T-cell (primary cell): ENCODE measurements at regions not wholly inside any gene's neighbourhood (a gene's known extent, or its start where the extent isn't known, plus 50 kb on each side); places are given as distances from the start of the nearest gene placed in this dataset.

Source experiments
- ATAC-seq, 4 experiments: fragments of 200-7000 bp in 3 of 4; fragments of 150-1000 bp in 1 of 4; cut with Tn5 transposase; replicated peaks in 1 of 4; 1 replicate in 3 of 4; 2 replicates in 1 of 4; pipeline ENCODE4 v1.10.0; 2021; ENCODE audit warnings: moderate library complexity in 3 of 4, mild to moderate bottlenecking in 2 of 4, moderate number of reproducible peaks in 1 of 4
- CTCF ChIA-PET, 2 donors: fragments of 300-600 bp; sonication (Branson Sonifier 250); formaldehyde crosslinking; loops; one replicate each; lab custom pipeline; 2022; ENCODE audit warnings: antibody characterized with exemption in 2 of 2; lab: Charles Lee
- POLR2A ChIA-PET, 2 donors: fragments of 300-600 bp; sonication (Branson Sonifier 250); formaldehyde crosslinking; loops; one replicate each; lab custom pipeline; 2022; ENCODE audit warnings: antibody characterized with exemption in 2 of 2; lab: Charles Lee
- DNase-seq, 35 experiments: peaks; one replicate each; pipeline versions ENCODE4 v3.0.0 to v3.0.0-alpha.2; 2013 to 2023
- H3K27ac ChIP-seq: one replicate; pipeline ENCODE4 v1.5.1; 2013; ENCODE audit warnings: low read length
- H3K27me3 ChIP-seq, 2 experiments: replicated peaks in 1 of 2; 1 replicate in 1 of 2; 2 replicates in 1 of 2; pipeline versions ENCODE4 v1.6.1 to v1.7.0; 2013; ENCODE audit warnings: low read length in 1 of 2, mixed read lengths in 1 of 2; ENCODE audit not compliant: control insufficient read depth in 2 of 2, insufficient read depth in 2 of 2; ENCODE audit errors: extremely low read depth in 1 of 2
- H3K36me3 ChIP-seq, 2 donors: 1 replicate in 1 of 2; 2 replicates in 1 of 2; pipeline versions ENCODE4 v1.6.1 to v1.7.0; 2013; ENCODE audit warnings: low read length in 1 of 2; ENCODE audit not compliant: control insufficient read depth in 2 of 2, insufficient read depth in 1 of 2; ENCODE audit errors: extremely low read depth in 1 of 2
- H3K4me1 ChIP-seq, 2 experiments: 1 replicate in 1 of 2; 2 replicates in 1 of 2; pipeline versions ENCODE4 v1.6.1 to v1.7.0; 2013; ENCODE audit warnings: low read length in 2 of 2, mixed read lengths in 1 of 2; ENCODE audit not compliant: insufficient read depth in 2 of 2, control insufficient read depth in 1 of 2; ENCODE audit errors: extremely low read depth in 1 of 2
- H3K4me3 ChIP-seq, 2 donors: 1 replicate in 1 of 2; 2 replicates in 1 of 2; pipeline versions ENCODE4 v1.5.1 to v1.7.0; 2013; ENCODE audit warnings: mild to moderate bottlenecking in 2 of 2, low read length in 1 of 2, moderate library complexity in 1 of 2; ENCODE audit not compliant: control insufficient read depth in 1 of 2; ENCODE audit errors: extremely low read depth in 1 of 2
- H3K9me3 ChIP-seq: 2 replicates; pipeline ENCODE4 v1.7.0; 2013
- H3K27ac Mint-ChIP-seq, 2 donors: one replicate each; pipeline ENCODE4 v1.8.0; 2020 to 2021; ENCODE audit warnings: mild to moderate bottlenecking in 2 of 2, mixed read lengths in 2 of 2
- H3K27me3 Mint-ChIP-seq, 2 donors: one replicate each; pipeline ENCODE4 v1.8.0; 2021 to 2022; ENCODE audit warnings: mixed read lengths in 2 of 2
- H3K36me3 Mint-ChIP-seq: one replicate; pipeline ENCODE4 v1.8.0; 2021; ENCODE audit warnings: mixed read lengths
- H3K4me1 Mint-ChIP-seq, 3 donors: one replicate each; pipeline ENCODE4 v1.8.0; 2020 to 2022; ENCODE audit warnings: mixed read lengths in 3 of 3, mild to moderate bottlenecking in 1 of 3
- H3K4me3 Mint-ChIP-seq, 3 donors: one replicate each; pipeline ENCODE4 v1.8.0; 2020 to 2022; ENCODE audit warnings: mild to moderate bottlenecking in 3 of 3, mixed read lengths in 3 of 3, moderate library complexity in 3 of 3
- H3K9me3 Mint-ChIP-seq, 3 donors: one replicate each; pipeline ENCODE4 v1.8.0; 2020 to 2022; ENCODE audit warnings: mixed read lengths in 3 of 3
- WGBS: methylation state at CpG from one replicate; pipeline ENCODE4 v1.1.5; 2013; ENCODE audit warnings: missing lambda C conversion rate; ENCODE audit not compliant: insufficient coverage; 5-methylcytosine and 5-hydroxymethylcytosine counted together

- ChIA-PET POLR2A (no interaction called here), CTCF (no interaction called here)
- no peaks in the 10 kb centered on the region for H3K36me3 ChIP-seq
- H3K9me3 ChIP-seq, result no peaks in the 10 kb centered on the region
- Mint-ChIP-seq H3K36me3 (no peaks in the 10 kb centered on the region), H3K27ac (no peak overlapping the region), H3K9me3 (peaks cover 1 to 16% (median 4%) of the 10 kb centered on the region in 3 donors), H3K27me3 (no peaks in the 10 kb centered on the region), H3K4me3 (no peak overlapping the region), H3K4me1 (no peaks in the 10 kb centered on the region)
- WGBS, result 77% methylated on average over 2 of the region's 3 CpGs
- no peaks in the 10 kb centered on the region for H3K27me3 ChIP-seq
- no peaks in the 10 kb centered on the region for H3K4me1 ChIP-seq
- ATAC-seq (no peak), DNase-seq (no peak)
- no peak overlapping the region for H3K4me3 ChIP-seq
- H3K27ac ChIP-seq, result no peak overlapping the region
These were observed 70.2 kb downstream of the RND3 start for GRCh38 chr2:150417278-150417677.

GRCh38 chr2:150415022-150415421, 72.4 kb downstream of the RND3 start:
- no peaks in the 10 kb centered on the region for H3K36me3 Mint-ChIP-seq
- Histone ChIP-seq H3K4me3 (no peak overlapping the region), H3K4me1 (no peaks in the 10 kb centered on the region), H3K9me3 (no peaks in the 10 kb centered on the region), H3K27ac (no peak overlapping the region), H3K27me3 (no peaks in the 10 kb centered on the region), H3K36me3 (no peaks in the 10 kb centered on the region)
- no peaks in the 10 kb centered on the region for H3K27me3 Mint-ChIP-seq
- H3K4me3 Mint-ChIP-seq, result no peak overlapping the region
- no peak overlapping the region for H3K27ac Mint-ChIP-seq
- ChIA-PET POLR2A (no interaction called here), CTCF (interaction anchor here in 1 of 2 donors (0.7 kb wide), 1 partner anchor 1599 kb away, joined by 16 read pairs; no protein-coding TSS in a partner anchor)
- peaks cover 2 to 11% (median 8%) of the 10 kb centered on the region in 3 donors for H3K9me3 Mint-ChIP-seq
- ATAC-seq (no peak), DNase-seq (no peak)
- H3K4me1 Mint-ChIP-seq, result no peaks in the 10 kb centered on the region

GRCh38 chr2:150413910-150414309, 73.6 kb downstream of the RND3 start:
- WGBS, result no CpG with 5 or more reads among the region's 2 CpGs
- H3K27me3 ChIP-seq, result no peaks in the 10 kb centered on the region
- H3K27ac ChIP-seq, result no peak overlapping the region
- CTCF ChIA-PET, result no interaction called here
- no peak overlapping the region for H3K27ac Mint-ChIP-seq
- no peaks in the 10 kb centered on the region for H3K27me3 Mint-ChIP-seq
- no peak overlapping the region for H3K4me3 ChIP-seq
- DNase-seq (no peak), ATAC-seq (no peak)
- POLR2A ChIA-PET, result no interaction called here
- no peaks in the 10 kb centered on the region for H3K4me1 ChIP-seq
- H3K9me3 Mint-ChIP-seq, result peaks cover 2 to 8% (median 6%) of the 10 kb centered on the region in 3 donors
- H3K36me3 ChIP-seq, result no peaks in the 10 kb centered on the region
- no peak overlapping the region for H3K4me3 Mint-ChIP-seq
- H3K9me3 ChIP-seq, result no peaks in the 10 kb centered on the region
- H3K36me3 Mint-ChIP-seq, result no peaks in the 10 kb centered on the region
- H3K4me1 Mint-ChIP-seq, result no peaks in the 10 kb centered on the region

GRCh38 chr2:150413366-150413765, 74.1 kb downstream of the RND3 start:
- no peak overlapping the region for H3K27ac Mint-ChIP-seq
- H3K27me3 ChIP-seq, result no peaks in the 10 kb centered on the region
- H3K9me3 Mint-ChIP-seq, result peaks cover 2 to 9% (median 5%) of the 10 kb centered on the region in 3 donors
- H3K9me3 ChIP-seq, result no peaks in the 10 kb centered on the region
- CTCF ChIA-PET, result no interaction called here
- no peaks in the 10 kb centered on the region for H3K27me3 Mint-ChIP-seq
- no peak overlapping the region for H3K4me3 ChIP-seq
- DNase-seq (no peak), ATAC-seq (no peak)
- no peaks in the 10 kb centered on the region for H3K4me1 Mint-ChIP-seq
- H3K36me3 ChIP-seq, result no peaks in the 10 kb centered on the region
- no peaks in the 10 kb centered on the region for H3K4me1 ChIP-seq
- no peak overlapping the region for H3K4me3 Mint-ChIP-seq
- no peaks in the 10 kb centered on the region for H3K36me3 Mint-ChIP-seq
- H3K27ac ChIP-seq, result no peak overlapping the region
- 75% methylated on average over 2 of the region's 7 CpGs for WGBS
- POLR2A ChIA-PET, result no interaction called here

GRCh38 chr2:150410809-150411208, 76.7 kb downstream of the RND3 start:
- CTCF ChIA-PET, result no interaction called here
- no peaks in the 10 kb centered on the region for H3K4me1 Mint-ChIP-seq
- H3K9me3 ChIP-seq, result no peaks in the 10 kb centered on the region
- H3K4me3 Mint-ChIP-seq, result no peak overlapping the region
- no peak overlapping the region for H3K4me3 ChIP-seq
- H3K27ac ChIP-seq, result no peak overlapping the region
- H3K27me3 ChIP-seq, result no peaks in the 10 kb centered on the region
- DNase-seq, result no peak
- H3K27me3 Mint-ChIP-seq, result no peaks in the 10 kb centered on the region
- H3K9me3 Mint-ChIP-seq, result peaks cover 2 to 14% (median 5%) of the 10 kb centered on the region in 3 donors
- H3K36me3 Mint-ChIP-seq, result no peaks in the 10 kb centered on the region
- POLR2A ChIA-PET, result no interaction called here
- H3K27ac Mint-ChIP-seq, result no peak overlapping the region
- WGBS, result 78% methylated on average over 2 of the region's 3 CpGs
- no peaks in the 10 kb centered on the region for H3K36me3 ChIP-seq
- ATAC-seq, result no peak
- no peaks in the 10 kb centered on the region for H3K4me1 ChIP-seq

GRCh38 chr2:150409196-150409595, 78.3 kb downstream of the RND3 start:
- H3K27ac Mint-ChIP-seq, result no peak overlapping the region
- DNase-seq (no peak), ATAC-seq (no peak)
- no peaks in the 10 kb centered on the region for H3K9me3 ChIP-seq
- no peaks in the 10 kb centered on the region for H3K4me1 ChIP-seq
- no peak overlapping the region for H3K4me3 Mint-ChIP-seq
- H3K27ac ChIP-seq, result no peak overlapping the region
- no peaks in the 10 kb centered on the region for H3K36me3 Mint-ChIP-seq
- peaks cover 2 to 14% (median 5%) of the 10 kb centered on the region in 3 donors for H3K9me3 Mint-ChIP-seq
- ChIA-PET POLR2A (no interaction called here), CTCF (no interaction called here)
- H3K36me3 ChIP-seq, result no peaks in the 10 kb centered on the region
- no CpG with 5 or more reads among the region's 2 CpGs for WGBS
- no peaks in the 10 kb centered on the region for H3K27me3 Mint-ChIP-seq
- H3K4me3 ChIP-seq, result no peak overlapping the region
- H3K4me1 Mint-ChIP-seq, result no peaks in the 10 kb centered on the region
- H3K27me3 ChIP-seq, result no peaks in the 10 kb centered on the region

- no peak overlapping the region for H3K27ac ChIP-seq
- 33% methylated on average over 1 of the region's 3 CpGs for WGBS
- POLR2A ChIA-PET, result no interaction called here
These were observed 83.3 kb downstream of the RND3 start for GRCh38 chr2:150404147-150404546.

More at GRCh38 chr2:150404147-150404546, 83.3 kb downstream of the RND3 start:
- Histone ChIP-seq H3K36me3 (no peaks in the 10 kb centered on the region), H3K4me3 (no peak overlapping the region), H3K4me1 (no peaks in the 10 kb centered on the region), H3K9me3 (no peaks in the 10 kb centered on the region), H3K27me3 (no peaks in the 10 kb centered on the region)
- peaks cover 0 to 5% (median 0%) of the 10 kb centered on the region in 3 donors for H3K9me3 Mint-ChIP-seq
- no peaks in the 10 kb centered on the region for H3K27me3 Mint-ChIP-seq
- no peaks in the 10 kb centered on the region for H3K4me1 Mint-ChIP-seq
- H3K36me3 Mint-ChIP-seq, result no peaks in the 10 kb centered on the region
- H3K4me3 Mint-ChIP-seq, result no peak overlapping the region
- ATAC-seq (no peak), DNase-seq (no peak)
- CTCF ChIA-PET, result no interaction called here
- H3K27ac Mint-ChIP-seq, result no peak overlapping the region
